ENCODE measurements at regions not wholly inside any gene's neighbourhood (a gene's known extent, or its start where the extent isn't known, plus 50 kb on each side); places are given as distances from the start of the nearest gene placed in this dataset.

- TF ChIP-seq TAF1 (IDR thresholded peaks at IDR 0.05; ENCODE audit: borderline replicate concordance, insufficient read depth, low read length) (no peak), POLR2AphosphoS5 (IDR thresholded peaks at IDR 0.05; ENCODE audit: low read depth, low read length) (no peak), FOXP2 (optimal IDR thresholded peaks at IDR 0.05; ENCODE audit: borderline replicate concordance, extremely low read depth, extremely low read length, insufficient read depth) (no peak)
These were observed 706.0 kb upstream of the AUTS2 start for GRCh38 chr7:68892236-68892635.

Measured in PFSK-1 (cell line).